ENCODE measurements at regions not wholly inside any gene's neighbourhood (a gene's known extent, or its start where the extent isn't known, plus 50 kb on each side); places are given as distances from the start of the nearest gene placed in this dataset.

- no peak for TF ChIP-seq POLR2A (IDR thresholded peaks at IDR 0.05)
- no peak for TF ChIP-seq CTCF (IDR thresholded peaks at IDR 0.05)
These were observed 174.6 kb upstream of the TBX3 start for GRCh38 chr12:114858388-114859146.
